ENCODE measurements at regions not wholly inside any gene's neighbourhood (a gene's known extent, or its start where the extent isn't known, plus 50 kb on each side); places are given as distances from the start of the nearest gene placed in this dataset.

GRCh38 chr16:9614389-9614788, 522.9 kb downstream of the HAPSTR1 start:
- H3K4me2 ChIP-seq (ENCODE audit: low read length): no peak overlapping the region
- H3K36me3 ChIP-seq (ENCODE audit: control insufficient read depth in 1 of 2, insufficient read depth in 2 of 2, low read length in 2 of 2): no peaks in the 10 kb centered on the region
- H3K9me3 ChIP-seq (ENCODE audit: insufficient read depth, low read depth, low read length): peaks cover under 1% of the 10 kb centered on the region
- H3K4ac ChIP-seq (ENCODE audit: low read depth, low read length): no peak overlapping the region
- 100% methylated on average over 1 of the region's 6 CpGs for WGBS (ENCODE audit: extremely low coverage, insufficient coverage, insufficient read length)
- no peak overlapping the region for H4K8ac ChIP-seq (ENCODE audit: low read depth, low read length)
- no peak overlapping the region for H2AK5ac ChIP-seq (ENCODE audit: low read length)
- no peak overlapping the region for H2BK120ac ChIP-seq (ENCODE audit: insufficient read depth, low read length, poor library complexity)
- H3K18ac ChIP-seq (ENCODE audit: low read length): no peak overlapping the region
- H2BK12ac ChIP-seq (ENCODE audit: low read length): no peak overlapping the region
- no peak overlapping the region for H3K23ac ChIP-seq (ENCODE audit: low read length)
- H3K79me1 ChIP-seq (ENCODE audit: low read length): no peaks in the 10 kb centered on the region
- no peaks in the 10 kb centered on the region for H3K79me2 ChIP-seq (ENCODE audit: control insufficient read depth, insufficient read depth, low read length, poor library complexity)
- DNase-seq: no peak
- H2AFZ ChIP-seq (ENCODE audit: insufficient read depth, low read length, poor library complexity): no peak overlapping the region
- H3K27ac ChIP-seq (ENCODE audit: low read depth, low read length): no peak overlapping the region
- no peak overlapping the region for H3K14ac ChIP-seq (ENCODE audit: low read length)
- no peak overlapping the region for H3K9ac ChIP-seq (ENCODE audit: low read length)
- peaks cover 4 to 6% of the 10 kb centered on the region in 2 experiments for H3K4me1 ChIP-seq (ENCODE audit: control insufficient read depth in 1 of 2, insufficient read depth in 2 of 2, low read length in 2 of 2)
- no peaks in the 10 kb centered on the region for H3K27me3 ChIP-seq (ENCODE audit: insufficient read depth, low read length)
- no peak overlapping the region for H4K12ac ChIP-seq (ENCODE audit: low read depth, low read length)
- H4K91ac ChIP-seq (ENCODE audit: low read depth, low read length): no peak overlapping the region
- no peak overlapping the region for H2BK5ac ChIP-seq (ENCODE audit: low read depth, low read length, poor library complexity)
- no peak overlapping the region for H3K4me3 ChIP-seq (ENCODE audit: low read depth, low read length)

- no CpG with 5 or more reads among the region's 4 CpGs for WGBS (ENCODE audit: extremely low coverage, insufficient coverage, insufficient read length)
- Histone ChIP-seq H3K27ac (ENCODE audit: low read depth, low read length) (no peak overlapping the region), H4K12ac (ENCODE audit: low read depth, low read length) (no peak overlapping the region), H2AK5ac (ENCODE audit: low read length) (no peak overlapping the region), H3K36me3 (ENCODE audit: control insufficient read depth in 1 of 2, insufficient read depth in 2 of 2, low read length in 2 of 2) (no peaks in the 10 kb centered on the region), H3K4ac (ENCODE audit: low read depth, low read length) (no peak overlapping the region), H3K9ac (ENCODE audit: low read length) (no peak overlapping the region), H4K91ac (ENCODE audit: low read depth, low read length) (no peak overlapping the region), H3K23ac (ENCODE audit: low read length) (no peak overlapping the region), H3K79me2 (ENCODE audit: control insufficient read depth, insufficient read depth, low read length, poor library complexity) (no peaks in the 10 kb centered on the region), H3K9me3 (ENCODE audit: insufficient read depth, low read depth, low read length) (no peaks in the 10 kb centered on the region), H3K4me3 (ENCODE audit: low read depth, low read length) (no peak overlapping the region), H2BK12ac (ENCODE audit: low read length) (no peak overlapping the region), H3K4me2 (ENCODE audit: low read length) (no peak overlapping the region), H3K14ac (ENCODE audit: low read length) (no peak overlapping the region), H2BK5ac (ENCODE audit: low read depth, low read length, poor library complexity) (no peak overlapping the region), H3K4me1 (ENCODE audit: control insufficient read depth in 1 of 2, insufficient read depth in 2 of 2, low read length in 2 of 2) (no peaks in the 10 kb centered on the region), H3K18ac (ENCODE audit: low read length) (no peak overlapping the region), H3K27me3 (ENCODE audit: insufficient read depth, low read length) (no peaks in the 10 kb centered on the region), H4K8ac (ENCODE audit: low read depth, low read length) (no peak overlapping the region), H2BK120ac (ENCODE audit: insufficient read depth, low read length, poor library complexity) (no peak overlapping the region), H2AFZ (ENCODE audit: insufficient read depth, low read length, poor library complexity) (no peak overlapping the region), H3K79me1 (ENCODE audit: low read length) (no peaks in the 10 kb centered on the region)
- DNase-seq: no peak
Measured at GRCh38 chr16:9622268-9622667, 530.8 kb downstream of the HAPSTR1 start.

DNA sequence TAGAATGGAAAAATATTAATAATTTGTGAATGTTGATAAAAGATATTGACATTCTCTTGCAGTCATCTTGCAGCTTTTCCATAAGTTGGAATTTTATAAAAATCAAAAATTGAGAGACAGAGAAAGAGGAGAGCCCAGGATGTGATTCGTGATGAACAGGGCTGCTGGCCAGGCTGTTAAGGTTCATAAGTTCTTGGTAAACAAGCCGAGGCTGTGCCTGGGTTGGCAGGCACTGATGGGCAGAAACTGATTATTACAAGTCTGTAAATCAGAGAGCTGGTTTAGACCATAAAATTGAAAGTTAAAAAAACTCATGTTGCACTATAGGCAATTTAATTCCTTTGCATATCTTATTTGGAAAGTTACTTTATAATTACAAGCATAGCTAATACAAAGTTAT, 533.7 kb downstream of the HAPSTR1 start:
- Histone ChIP-seq H3K18ac (ENCODE audit: low read length) (no peak overlapping the region), H2AK5ac (ENCODE audit: low read length) (no peak overlapping the region), H3K9ac (ENCODE audit: low read length) (no peak overlapping the region), H4K8ac (ENCODE audit: low read depth, low read length) (no peak overlapping the region), H4K91ac (ENCODE audit: low read depth, low read length) (no peak overlapping the region), H3K79me2 (ENCODE audit: control insufficient read depth, insufficient read depth, low read length, poor library complexity) (no peaks in the 10 kb centered on the region), H3K4me3 (ENCODE audit: low read depth, low read length) (no peak overlapping the region), H3K9me3 (ENCODE audit: insufficient read depth, low read depth, low read length) (no peaks in the 10 kb centered on the region), H2BK12ac (ENCODE audit: low read length) (no peak overlapping the region), H3K14ac (ENCODE audit: low read length) (no peak overlapping the region), H3K27me3 (ENCODE audit: insufficient read depth, low read length) (no peaks in the 10 kb centered on the region), H3K36me3 (ENCODE audit: control insufficient read depth in 1 of 2, insufficient read depth in 2 of 2, low read length in 2 of 2) (no peaks in the 10 kb centered on the region), H4K12ac (ENCODE audit: low read depth, low read length) (no peak overlapping the region), H3K27ac (ENCODE audit: low read depth, low read length) (no peak overlapping the region), H3K4me2 (ENCODE audit: low read length) (no peak overlapping the region), H3K4ac (ENCODE audit: low read depth, low read length) (no peak overlapping the region), H2BK120ac (ENCODE audit: insufficient read depth, low read length, poor library complexity) (no peak overlapping the region), H3K4me1 (ENCODE audit: control insufficient read depth in 1 of 2, insufficient read depth in 2 of 2, low read length in 2 of 2) (no peaks in the 10 kb centered on the region), H2BK5ac (ENCODE audit: low read depth, low read length, poor library complexity) (no peak overlapping the region), H3K79me1 (ENCODE audit: low read length) (no peaks in the 10 kb centered on the region), H3K23ac (ENCODE audit: low read length) (no peak overlapping the region), H2AFZ (ENCODE audit: insufficient read depth, low read length, poor library complexity) (no peak overlapping the region)
- no peak for DNase-seq
- WGBS (ENCODE audit: extremely low coverage, insufficient coverage, insufficient read length): no CpG with 5 or more reads among the region's 2 CpGs

DNA sequence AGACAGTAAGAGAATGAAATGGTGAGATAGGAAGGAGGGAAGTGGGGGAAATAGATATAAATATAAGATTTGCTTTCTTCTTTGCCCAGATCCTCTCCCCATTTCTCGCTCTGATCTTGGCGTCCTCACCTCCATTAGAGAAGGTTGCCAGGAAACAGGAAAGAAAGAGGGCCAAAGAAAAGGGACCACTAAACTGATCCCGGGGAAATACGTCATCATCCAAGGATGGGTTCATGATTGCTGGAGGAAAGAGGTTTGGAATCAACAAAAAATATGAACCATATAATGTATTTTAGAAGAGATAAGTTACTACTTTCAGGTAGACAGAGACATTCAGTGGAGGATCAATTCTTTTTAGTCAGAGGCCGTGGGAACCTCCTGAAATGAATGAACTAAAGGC, 536.0 kb downstream of the HAPSTR1 start:
- Histone ChIP-seq H4K91ac (ENCODE audit: low read depth, low read length) (no peak overlapping the region), H3K27me3 (ENCODE audit: insufficient read depth, low read length) (no peaks in the 10 kb centered on the region), H3K79me1 (ENCODE audit: low read length) (no peaks in the 10 kb centered on the region), H3K4me1 (ENCODE audit: control insufficient read depth in 1 of 2, insufficient read depth in 2 of 2, low read length in 2 of 2) (no peaks in the 10 kb centered on the region), H4K8ac (ENCODE audit: low read depth, low read length) (no peak overlapping the region), H3K4me2 (ENCODE audit: low read length) (no peak overlapping the region), H2BK12ac (ENCODE audit: low read length) (no peak overlapping the region), H3K23ac (ENCODE audit: low read length) (no peak overlapping the region), H2BK5ac (ENCODE audit: low read depth, low read length, poor library complexity) (no peak overlapping the region), H3K14ac (ENCODE audit: low read length) (no peak overlapping the region), H3K27ac (ENCODE audit: low read depth, low read length) (no peak overlapping the region), H3K9me3 (ENCODE audit: insufficient read depth, low read depth, low read length) (no peaks in the 10 kb centered on the region), H2AK5ac (ENCODE audit: low read length) (no peak overlapping the region), H3K36me3 (ENCODE audit: control insufficient read depth in 1 of 2, insufficient read depth in 2 of 2, low read length in 2 of 2) (no peaks in the 10 kb centered on the region), H2BK120ac (ENCODE audit: insufficient read depth, low read length, poor library complexity) (no peak overlapping the region), H3K4ac (ENCODE audit: low read depth, low read length) (no peak overlapping the region), H3K4me3 (ENCODE audit: low read depth, low read length) (no peak overlapping the region), H3K18ac (ENCODE audit: low read length) (no peak overlapping the region), H4K12ac (ENCODE audit: low read depth, low read length) (no peak overlapping the region), H3K9ac (ENCODE audit: low read length) (no peak overlapping the region), H2AFZ (ENCODE audit: insufficient read depth, low read length, poor library complexity) (no peak overlapping the region), H3K79me2 (ENCODE audit: control insufficient read depth, insufficient read depth, low read length, poor library complexity) (no peaks in the 10 kb centered on the region)
- no peak for DNase-seq
- WGBS (ENCODE audit: extremely low coverage, insufficient coverage, insufficient read length): no CpG with 5 or more reads among the region's 5 CpGs
